CD4-positive, alpha-beta T cell treated with Interleukin-21 for 1 hour (primary cell): ENCODE measurements at regions not wholly inside any gene's neighbourhood (a gene's known extent, or its start where the extent isn't known, plus 50 kb on each side); places are given as distances from the start of the nearest gene placed in this dataset.

Experiments
- DNase-seq: peaks from one replicate; pipeline ENCODE4 v3.0.0-alpha.2; 2020

DNA sequence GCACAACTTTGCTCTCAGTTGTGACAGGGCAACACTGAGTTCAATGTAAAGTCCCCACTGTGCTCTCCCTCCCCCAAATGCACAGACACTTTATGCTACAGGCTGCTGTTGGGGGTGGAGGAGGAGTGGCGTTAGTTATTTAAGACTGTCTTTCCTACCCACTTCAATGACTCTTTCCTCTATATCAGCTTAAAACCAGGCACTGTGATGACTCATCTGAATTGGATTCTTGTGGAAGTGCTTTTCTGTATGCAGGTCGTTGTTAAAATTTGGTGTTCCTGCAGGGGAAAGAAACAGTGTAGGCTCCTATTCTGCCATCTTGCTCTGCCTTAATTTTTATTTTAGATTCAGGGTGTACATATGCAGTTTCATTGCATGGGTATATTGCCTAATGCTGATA, 1157.2 kb upstream of the ADGRL3 start:
- DNase-seq: no peak

DNA sequence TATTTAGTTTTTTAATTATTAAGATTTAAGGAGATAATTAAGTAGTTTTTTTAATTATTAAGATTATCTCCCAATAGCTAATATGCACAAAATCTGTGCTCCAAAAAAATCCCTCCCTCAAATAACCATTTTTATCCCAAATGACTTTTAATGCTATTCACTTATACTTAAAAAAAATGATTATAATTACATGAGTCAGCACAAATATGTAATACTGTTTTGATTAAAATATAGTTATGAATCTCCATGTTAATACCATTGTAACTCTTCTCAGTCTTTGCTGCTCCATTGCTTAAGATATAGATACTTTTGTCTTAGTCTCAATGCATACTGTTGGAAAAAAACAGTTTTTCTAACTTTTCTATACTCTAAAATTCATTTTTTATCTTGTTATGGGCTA, 1121.1 kb upstream of the ADGRL3 start:
- no peak for DNase-seq

DNA sequence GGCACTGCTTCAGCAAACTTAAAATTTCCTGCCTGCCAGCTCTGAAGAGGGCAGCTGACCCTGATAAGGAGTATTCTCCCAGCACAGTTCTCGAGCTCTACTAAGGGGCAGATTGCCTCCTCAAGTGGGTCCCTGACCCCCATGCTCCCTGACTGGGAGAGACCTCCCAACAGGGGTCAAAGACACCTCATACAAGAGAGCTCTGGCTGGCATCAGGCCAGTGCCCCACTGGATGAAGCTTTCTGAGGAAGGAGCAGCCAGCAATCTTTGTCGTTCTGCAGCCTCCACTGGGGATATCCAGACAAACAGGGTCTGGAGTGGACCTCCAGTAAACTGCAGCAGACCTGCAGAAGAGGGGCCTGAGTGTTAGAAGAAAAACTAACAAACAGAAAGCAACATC, 1118.3 kb upstream of the ADGRL3 start:
- no peak for DNase-seq

DNA sequence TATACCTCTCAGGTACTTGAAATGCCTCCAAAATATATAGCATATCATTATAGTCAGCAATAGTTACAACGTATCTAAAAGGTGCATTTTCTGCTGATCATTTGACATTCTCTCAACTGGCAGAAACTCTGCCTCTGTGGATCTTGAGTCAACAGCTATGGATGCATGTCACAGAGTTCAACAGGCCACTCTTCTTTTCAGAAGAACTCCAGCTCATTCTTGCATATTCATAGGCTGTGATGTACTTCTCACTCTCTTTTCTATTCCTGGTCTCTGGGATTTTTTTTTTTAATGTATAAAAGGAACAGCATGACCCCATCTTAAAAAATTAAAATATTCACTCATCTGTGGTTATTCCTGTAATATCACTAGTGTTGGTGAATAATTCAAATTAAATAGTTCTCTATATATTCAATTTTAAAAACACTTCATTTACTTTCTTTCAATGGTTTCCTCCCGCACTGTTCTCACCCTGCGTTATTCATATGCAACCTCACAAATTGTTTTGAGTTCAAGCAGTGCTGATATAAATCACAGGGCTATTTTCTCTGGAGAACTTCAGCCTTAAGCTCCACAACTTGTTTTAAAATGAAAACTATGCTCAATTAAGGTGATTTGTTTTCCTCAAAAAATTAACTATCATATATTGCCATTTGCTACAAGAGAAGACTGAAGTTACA, 1111.2 kb upstream of the ADGRL3 start:
- no peak for DNase-seq

DNA sequence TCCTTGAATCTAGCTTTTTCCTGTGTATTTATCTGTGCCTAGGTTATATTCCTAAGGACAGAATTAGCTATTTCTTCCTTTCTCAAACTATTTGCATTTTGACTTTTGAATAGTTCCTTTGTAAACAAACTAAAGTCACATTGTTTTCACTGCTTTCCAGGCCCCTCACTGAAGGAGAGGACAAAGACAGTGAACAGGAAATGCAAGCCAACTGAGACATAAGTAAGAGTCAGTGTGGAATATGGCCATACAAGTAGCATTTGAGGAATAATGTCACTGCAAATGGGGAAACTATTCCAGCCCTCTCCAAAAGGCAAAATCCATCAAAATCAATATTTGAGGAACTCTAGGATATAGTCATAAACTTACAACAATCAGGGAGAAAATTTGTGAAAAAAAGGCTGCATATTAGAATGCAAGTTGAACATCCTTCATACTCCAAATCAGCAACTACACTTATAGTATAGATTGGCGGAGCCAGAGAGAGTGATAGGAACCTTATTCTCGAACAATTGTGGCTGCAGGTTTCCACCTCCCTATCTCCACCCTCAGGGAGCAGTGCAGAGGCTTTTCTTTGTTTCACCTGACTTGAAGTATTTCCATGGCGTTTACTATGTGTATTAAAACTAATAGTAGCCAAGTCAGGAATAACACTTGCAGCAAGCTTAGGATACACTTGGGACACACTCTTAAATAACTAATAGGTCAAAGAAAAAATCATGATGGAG, 1110.4 kb upstream of the ADGRL3 start:
- no peak for DNase-seq

DNA sequence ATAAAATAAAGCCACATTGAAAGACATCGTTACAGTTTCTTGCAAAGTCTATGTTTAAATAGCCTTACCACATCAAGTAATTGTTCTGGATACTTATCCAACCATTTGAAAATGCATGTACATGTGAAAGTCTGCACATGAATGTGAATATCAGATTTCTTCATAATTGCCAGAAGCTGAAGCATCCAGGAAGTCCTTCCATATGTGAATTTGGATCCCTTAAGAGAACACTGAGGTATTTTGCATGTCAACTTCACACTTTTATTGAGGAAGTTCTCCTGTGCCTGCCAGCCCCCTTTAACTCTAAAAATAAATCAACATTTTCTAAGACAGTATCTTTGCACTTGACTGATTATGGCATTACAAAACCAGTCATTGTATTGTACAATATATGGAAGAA, 1103.5 kb upstream of the ADGRL3 start:
- DNase-seq: no peak

DNA sequence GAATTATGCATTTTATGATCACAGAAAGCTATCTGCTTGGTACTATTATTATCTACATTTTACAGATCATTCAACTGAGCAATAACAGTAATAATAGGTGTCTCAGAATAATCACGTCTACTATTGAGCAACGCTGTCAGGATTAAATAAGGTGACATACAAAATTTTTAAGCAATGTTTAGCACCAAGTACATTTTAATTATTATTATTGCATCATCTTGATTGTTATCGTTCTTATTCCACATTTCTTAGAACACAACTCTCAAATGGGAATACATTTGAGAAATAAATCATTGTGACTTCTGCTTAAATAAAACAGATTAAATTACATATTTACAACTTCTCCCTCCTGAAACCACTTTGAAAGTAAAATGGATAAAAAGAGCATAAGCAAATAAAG, 1083.5 kb upstream of the ADGRL3 start:
- DNase-seq: no peak

DNA sequence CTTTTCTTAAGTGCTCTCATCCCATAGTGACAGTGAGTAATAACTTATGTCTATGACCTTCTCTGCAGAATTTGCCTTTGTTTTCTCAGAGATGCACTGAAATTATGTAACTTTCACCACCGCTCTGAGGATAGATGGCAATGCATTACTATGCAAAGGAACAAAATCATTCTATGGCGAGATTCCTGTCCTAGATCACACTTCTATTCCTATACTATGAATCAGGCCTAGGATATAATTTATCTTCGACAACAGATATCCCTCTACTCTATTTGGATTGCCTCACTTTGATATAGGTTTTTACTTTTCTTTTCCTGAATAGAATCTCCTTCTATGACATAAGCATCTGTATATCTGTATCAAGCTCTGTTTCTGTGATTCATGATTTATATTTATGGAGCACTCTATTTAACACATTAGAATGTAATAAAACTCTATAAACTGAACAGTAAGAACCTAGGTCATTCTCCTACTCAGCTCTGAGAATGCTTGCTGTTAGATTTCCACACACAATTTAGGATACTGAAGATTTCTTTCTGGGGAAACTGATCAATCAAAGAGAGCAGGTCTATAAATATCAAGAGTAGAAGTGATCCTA, 1082.3 kb upstream of the ADGRL3 start:
- no peak for DNase-seq

DNA sequence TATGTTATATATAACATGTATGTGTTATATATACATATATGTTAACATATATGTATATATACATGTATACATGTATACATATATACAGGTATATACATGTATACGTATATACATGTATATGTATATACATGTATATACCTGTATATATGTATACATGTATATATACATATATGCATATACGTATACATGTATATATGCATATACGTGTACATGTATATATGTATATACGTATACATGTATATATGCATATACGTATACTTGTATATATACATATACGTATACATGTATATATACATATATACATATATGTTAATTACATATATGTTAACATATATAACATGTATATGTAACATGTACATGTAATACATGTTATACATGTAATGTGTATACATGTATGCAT, 1077.3 kb upstream of the ADGRL3 start:
- DNase-seq: no peak

DNA sequence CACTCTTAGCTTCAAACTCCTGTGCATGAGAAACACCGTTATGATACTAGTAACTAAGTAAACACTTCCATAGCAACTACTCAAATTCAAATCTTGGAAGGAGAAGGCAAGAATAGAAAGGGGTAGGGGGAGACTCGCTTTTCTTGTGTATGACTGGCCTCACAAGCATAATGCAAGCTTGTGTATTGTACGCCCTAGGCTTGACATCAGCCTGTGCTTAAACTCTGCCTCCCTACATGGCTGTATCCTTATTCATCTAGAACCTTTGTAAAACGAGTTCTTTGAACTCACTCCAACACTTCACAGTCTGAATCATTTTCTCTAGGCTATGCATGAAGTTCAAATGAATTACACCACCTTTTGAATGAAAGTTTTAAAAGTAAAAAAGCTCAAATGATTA, 1071.2 kb upstream of the ADGRL3 start:
- no peak for DNase-seq

DNA sequence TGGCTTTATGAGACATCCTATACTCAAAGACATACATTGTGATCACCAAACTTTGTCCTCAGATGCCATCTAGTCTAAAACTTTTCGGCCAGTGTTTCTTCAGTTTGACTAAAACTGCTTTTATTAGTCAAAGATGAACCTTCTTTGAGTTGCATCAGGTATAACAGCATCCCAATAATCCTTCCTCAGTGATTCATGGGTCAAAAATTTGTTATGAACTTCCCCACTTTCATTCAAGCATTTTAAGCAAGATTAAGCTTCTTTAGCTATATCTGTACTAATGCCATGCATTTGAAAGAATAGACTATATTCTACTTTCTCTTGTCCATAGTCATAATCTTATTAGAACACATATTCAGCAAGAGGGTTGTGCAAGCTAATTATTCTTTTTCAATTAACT, 1070.4 kb upstream of the ADGRL3 start:
- no peak for DNase-seq

DNA sequence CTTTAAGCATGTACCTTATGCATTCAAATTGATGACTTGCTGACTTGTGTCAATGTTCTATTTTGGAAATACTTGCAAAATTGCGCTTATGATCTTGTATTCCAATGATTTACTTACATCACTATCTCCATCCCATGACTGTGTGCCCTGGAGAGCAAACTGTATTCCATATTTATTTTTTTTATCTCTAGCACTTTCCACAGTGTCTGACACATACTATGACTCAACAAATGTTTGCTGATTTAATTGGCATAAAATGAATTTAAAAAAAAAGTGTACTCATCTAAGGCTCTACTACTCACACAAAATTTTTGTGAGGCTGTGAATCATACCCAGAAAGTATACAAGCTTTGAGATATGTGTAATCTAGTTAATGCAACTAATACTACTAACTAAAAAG, 1066.8 kb upstream of the ADGRL3 start:
- no peak for DNase-seq

DNA sequence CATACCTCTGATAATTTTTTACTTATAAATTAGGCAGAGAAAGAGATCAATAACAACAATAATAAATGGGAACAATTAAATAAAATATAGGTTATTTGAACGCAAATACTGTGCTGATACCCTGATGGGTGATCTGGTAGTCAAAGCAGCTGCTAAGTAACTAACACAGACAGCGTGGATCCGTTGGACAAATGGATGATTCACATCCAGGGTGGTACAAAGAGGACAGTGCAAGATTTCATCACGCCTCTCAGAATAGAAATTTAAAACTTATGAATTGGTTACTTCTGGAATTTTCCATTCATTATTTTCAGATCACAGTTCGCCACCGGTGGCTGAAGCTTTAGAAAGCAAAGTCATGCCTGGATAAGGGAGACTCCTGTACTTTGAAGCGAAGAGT, 1066.0 kb upstream of the ADGRL3 start:
- DNase-seq: no peak

DNA sequence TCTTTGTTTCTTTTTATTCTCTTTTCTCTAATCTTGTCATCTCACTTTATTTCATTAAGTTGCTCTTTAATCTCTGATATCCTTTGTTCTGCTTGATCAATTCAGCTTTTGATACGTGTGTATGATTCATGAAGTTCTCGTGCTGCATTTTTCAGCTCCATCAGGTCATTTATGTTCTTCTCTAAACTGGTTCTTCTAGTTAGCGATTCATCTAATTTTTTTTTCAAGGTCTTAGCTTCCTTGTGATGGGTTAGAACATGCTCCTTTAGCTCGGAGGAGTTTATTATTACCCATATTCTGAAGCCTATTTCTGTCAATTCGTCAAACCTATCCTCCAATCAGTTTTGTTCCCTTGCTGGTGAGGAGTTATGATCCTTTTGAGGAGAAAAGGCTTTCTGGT, 1045.0 kb upstream of the ADGRL3 start:
- DNase-seq: no peak

DNA sequence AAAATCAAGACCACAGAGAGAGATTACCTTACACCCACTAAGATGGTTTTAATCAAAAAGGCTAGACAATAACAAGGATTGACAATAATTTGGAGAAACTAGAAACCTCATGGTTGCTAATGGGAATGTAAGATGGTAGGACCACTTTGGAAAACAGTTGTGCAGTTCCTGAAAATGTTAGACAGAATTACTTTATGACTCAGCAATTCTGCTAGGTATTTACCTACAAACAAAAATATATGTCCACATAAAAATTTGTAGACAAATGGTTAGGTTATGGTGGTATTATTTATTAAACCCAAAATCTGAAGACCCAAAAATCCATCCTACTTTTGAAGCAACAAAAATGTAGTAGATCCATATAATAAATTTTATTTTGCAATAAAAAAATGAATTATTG, 1027.0 kb upstream of the ADGRL3 start:
- no peak for DNase-seq

DNA sequence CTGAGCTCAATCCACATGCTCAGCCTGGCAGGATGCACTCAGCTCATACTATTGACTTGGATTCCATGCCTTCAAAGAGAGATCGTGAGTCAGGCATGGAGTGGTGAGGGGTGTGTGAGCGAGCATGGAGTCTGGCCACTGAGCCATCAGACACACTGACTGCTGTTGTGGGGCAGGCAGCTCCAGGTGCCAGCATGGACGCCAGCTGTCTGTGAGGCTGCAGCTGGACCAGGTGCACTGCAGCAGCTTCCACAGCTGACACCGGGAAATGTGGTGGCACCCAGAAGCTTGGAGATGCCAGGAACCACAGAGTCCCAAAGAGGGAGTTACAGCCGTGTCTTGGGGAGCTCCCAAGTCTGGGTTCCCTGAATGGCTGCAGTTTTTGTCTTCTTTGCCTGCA, 1026.4 kb upstream of the ADGRL3 start:
- DNase-seq: no peak

DNA sequence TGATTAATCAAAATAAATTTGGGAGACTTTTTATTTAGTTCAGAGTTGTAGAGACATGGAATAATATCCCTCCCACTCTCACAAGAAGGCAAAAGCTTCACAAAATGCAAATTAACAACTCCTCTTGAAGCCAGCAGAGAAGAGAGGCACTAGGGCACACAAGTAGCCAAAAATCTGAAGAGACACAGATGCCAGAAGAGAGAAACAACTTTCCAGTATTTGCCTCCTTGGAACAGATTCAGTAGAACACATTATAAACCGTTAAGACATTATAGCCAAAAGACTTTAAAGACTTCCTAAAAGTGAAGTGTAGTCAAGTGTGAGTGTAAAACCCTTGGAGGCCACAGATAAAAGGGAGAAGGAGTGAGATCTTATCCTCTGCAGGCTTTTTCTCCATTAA, 1024.9 kb upstream of the ADGRL3 start:
- DNase-seq: no peak

DNA sequence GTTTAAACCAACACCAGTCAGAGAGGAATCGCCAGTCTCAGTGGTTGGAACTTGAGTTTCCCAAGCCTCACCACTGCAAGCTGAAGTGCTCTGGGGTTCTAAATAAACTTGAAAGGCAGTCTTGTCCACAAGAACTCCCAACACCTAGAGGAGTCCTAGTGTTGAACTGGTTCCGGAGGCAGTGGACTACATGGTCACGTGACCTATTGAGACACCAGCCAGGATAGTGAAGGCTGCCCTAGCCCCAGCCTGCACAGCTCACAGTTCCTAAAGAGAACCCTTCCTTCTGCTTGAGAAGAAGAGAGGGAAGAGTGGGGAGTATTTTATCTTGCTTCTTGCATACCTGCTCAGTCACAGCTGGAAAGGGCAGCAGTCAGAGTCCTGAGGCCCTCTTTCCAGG, 1012.7 kb upstream of the ADGRL3 start:
- DNase-seq: no peak

DNA sequence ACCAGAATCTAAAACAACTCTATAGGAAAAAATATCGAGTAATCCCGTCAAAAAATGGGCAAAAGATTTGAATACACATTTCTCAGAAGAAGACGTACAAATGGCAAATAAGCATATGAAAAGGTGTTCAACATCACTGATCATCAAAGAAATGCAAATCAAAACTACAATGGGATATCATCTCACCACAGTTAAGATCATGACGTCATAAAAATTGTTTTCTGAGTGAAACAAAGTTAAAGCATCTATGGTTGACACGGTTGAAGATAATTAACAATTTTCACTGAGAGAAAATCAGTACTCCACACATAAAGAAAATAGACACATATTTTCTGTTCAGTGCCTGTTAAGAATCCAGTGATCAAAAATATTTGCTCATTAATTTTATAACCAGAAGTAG, 1010.8 kb upstream of the ADGRL3 start:
- DNase-seq: no peak

DNA sequence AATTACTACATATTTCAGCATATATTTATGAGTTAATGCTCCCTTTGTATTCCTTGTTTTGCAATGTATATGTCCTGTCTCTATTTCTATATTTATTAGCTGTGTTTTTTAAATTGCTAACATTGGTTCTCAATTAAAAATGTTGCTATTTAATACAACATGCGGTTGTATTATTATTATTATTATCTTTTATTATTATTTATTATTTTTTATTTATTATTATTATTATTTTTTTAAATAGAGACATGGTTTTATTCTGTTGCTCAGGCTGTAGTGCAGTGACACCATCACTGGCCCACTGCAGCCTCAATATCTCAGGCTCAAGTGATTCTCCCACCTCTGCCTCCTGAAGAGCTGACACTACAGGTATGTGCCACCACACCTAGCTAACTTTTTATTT, 1005.9 kb upstream of the ADGRL3 start:
- DNase-seq: no peak

DNA sequence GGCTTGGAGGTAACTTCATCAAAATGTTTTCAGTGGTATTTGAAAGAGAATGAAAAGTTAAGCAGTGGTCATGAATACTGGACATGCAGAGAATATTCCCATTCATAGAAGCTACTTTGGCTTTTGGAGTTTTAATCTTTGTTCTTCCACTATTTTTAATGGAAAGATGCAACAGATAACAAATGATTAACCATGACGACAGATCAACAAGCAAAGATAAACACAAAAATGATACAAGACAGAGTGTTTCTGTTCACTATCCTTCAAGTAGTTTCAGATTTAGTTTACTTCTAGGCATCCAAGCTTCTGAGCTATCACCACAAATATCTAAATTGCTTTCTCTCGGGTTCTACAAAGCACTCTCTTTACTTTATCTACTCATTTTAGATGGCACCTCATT, 1004.9 kb upstream of the ADGRL3 start:
- DNase-seq: no peak

DNA sequence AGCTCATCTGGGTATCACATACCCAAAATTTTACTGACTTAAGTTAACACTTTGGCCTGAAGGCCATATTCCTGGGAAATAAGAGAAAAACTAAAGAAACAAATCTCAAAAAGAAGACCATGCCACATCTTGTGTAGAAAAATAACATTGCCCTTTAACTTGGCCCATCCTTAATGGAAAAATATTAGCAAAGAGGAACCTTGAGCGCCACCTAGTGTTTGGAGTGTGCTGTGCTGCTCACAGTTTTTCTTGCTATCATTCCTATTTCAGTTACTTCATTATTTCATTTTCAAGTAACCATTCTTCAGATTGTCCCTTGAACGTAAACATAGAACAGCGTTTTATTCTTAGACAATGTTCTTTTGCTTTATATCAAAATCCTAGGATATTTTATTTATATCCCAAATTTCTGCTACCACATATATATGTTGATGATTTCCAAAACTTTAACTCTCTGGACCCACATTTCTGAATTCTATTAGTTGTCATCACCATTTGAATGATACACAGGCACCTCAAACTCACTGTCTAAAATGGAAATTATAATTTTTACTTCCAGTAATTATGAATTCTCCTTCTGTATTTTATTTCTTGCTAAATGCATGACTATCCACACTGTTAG, 999.0 kb upstream of the ADGRL3 start:
- DNase-seq: peak; percentile 4

DNA sequence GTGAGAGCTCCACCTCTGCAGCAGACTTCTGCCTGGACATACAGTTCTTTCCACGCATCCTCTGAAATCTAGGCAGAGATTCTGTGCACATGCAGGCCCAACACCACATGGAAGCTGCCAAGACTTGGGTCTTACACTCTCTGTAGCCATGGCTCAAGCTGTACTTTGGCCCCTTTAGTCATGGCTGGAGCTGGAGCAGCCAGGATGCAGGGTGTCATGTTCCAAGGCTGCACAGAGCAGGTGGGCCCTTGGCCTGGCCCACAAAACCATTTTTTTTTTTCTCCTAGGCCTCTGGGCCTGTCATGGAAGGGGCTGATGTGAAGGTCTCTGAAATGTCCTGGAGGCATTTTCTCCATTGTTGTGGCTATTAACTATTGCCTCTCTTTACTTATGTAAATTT, 990.5 kb upstream of the ADGRL3 start:
- DNase-seq: no peak

DNA sequence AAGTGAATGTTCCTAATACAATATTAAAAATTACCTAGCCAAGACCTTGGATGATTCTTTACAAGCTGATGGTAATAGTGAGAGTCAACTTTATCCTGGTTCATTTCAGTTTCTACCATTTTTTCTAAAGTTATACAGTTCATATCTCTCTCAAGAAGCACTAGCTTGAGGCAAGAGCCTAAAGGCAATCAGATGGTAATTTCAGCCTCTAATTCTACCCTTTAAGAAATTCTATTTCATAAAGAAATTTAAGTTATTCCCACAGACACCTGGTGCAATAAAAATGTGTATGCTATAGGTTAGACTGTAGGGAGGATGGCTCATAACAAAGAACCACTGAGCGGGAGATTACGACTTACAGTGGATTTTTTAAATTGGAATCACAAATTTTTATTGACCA, 984.2 kb upstream of the ADGRL3 start:
- DNase-seq: no peak
